Thymus (tissue), 11 donors: ENCODE measurements at regions not wholly inside any gene's neighbourhood (a gene's known extent, or its start where the extent isn't known, plus 50 kb on each side); places are given as distances from the start of the nearest gene placed in this dataset.

ENCODE experiments used
- DNase-seq, 9 donors: peaks; one replicate each; pipeline ENCODE4 v3.0.0-alpha.2; 2013; ENCODE audit warnings: low spot score in 9 of 9, low read depth in 6 of 9, missing footprints in 1 of 9
- H3K27ac ChIP-seq, 2 donors: one replicate each; pipeline ENCODE4 v1.5.1; 2013; ENCODE audit warnings: control low read depth in 1 of 2, low read depth in 1 of 2, low read length in 1 of 2, mild to moderate bottlenecking in 1 of 2, moderate library complexity in 1 of 2
- H3K27me3 ChIP-seq, 2 donors: one replicate each; pipeline ENCODE4 v1.5.1; 2013; ENCODE audit warnings: low read length in 1 of 2; ENCODE audit not compliant: control insufficient read depth in 2 of 2, insufficient read depth in 1 of 2
- H3K36me3 ChIP-seq, 2 donors: one replicate each; pipeline ENCODE4 v1.5.1; 2013; ENCODE audit warnings: low read length in 1 of 2, mild to moderate bottlenecking in 1 of 2, moderate library complexity in 1 of 2; ENCODE audit not compliant: control insufficient read depth in 2 of 2, insufficient read depth in 2 of 2
- H3K4me1 ChIP-seq, 2 donors: one replicate each; pipeline ENCODE4 v1.5.1; 2013; ENCODE audit warnings: low read length in 2 of 2; ENCODE audit not compliant: control insufficient read depth in 2 of 2, insufficient read depth in 2 of 2
- H3K4me3 ChIP-seq, 2 donors: one replicate each; pipeline ENCODE4 v1.5.1; 2013; ENCODE audit warnings: low read length in 2 of 2, control low read depth in 1 of 2, mild to moderate bottlenecking in 1 of 2
- H3K9me3 ChIP-seq, 2 donors: one replicate each; pipeline ENCODE4 v1.5.1; 2013; ENCODE audit warnings: low read length in 1 of 2, mild to moderate bottlenecking in 1 of 2; ENCODE audit not compliant: control insufficient read depth in 2 of 2, insufficient read depth in 1 of 2
- WGBS: extraction: QIAGEN DNeasy Blood & Tissue Kit; methylation state at CpG from one replicate; pipeline ENCODE4 v1.1.7; 2013; 5-methylcytosine and 5-hydroxymethylcytosine counted together
- donor health status: healthy.

DNA sequence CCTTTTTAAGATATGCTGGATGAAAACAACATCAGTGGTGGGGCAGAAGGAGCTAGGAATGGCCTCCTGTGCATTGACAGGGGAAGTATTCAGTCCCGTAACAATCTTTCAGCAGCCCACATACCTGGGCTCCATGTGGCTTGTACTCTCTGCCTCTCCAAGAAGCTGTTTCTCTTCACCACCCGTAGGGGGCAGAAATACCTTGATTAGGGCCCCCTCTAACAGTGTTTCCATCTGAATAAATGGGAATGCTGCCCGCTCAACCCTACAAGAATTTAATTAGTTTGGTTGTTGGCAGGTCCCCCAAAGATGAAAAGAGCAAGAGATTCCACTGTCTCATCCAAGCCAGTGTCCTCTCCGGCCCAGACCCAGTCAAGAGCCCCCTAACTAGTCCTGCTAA, 155.2 kb downstream of the SMIM20 start:
- H3K9me3 ChIP-seq, result no peaks in the 10 kb centered on the region
- no peaks in the 10 kb centered on the region for H3K27me3 ChIP-seq
- 63% methylated on average over 4 of the region's 4 CpGs for WGBS
- H3K4me1 ChIP-seq, result no peaks in the 10 kb centered on the region
- H3K4me3 ChIP-seq, result no peak overlapping the region
- no peak overlapping the region for H3K27ac ChIP-seq
- H3K36me3 ChIP-seq, result no peaks in the 10 kb centered on the region
- no peak for DNase-seq

DNA sequence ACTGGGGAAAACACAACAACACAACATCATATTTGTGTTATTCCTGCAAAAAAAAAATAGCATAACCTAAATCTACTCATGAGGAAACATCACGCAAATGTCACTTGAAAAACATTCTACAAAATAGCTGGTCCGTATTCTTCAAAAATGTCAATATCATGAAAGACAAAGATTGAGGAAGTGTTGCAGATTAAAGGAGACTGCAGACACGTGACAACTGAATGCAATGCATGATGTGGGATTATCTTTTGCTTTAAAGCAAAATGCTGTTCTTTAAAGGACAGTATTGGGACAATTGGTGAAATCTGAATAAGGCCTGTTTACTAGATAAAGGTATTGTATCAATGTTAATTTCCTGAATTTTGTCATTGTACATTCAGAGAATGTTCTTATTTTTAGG, 157.7 kb downstream of the SMIM20 start:
- H3K4me3 ChIP-seq, result no peak overlapping the region
- H3K36me3 ChIP-seq, result no peaks in the 10 kb centered on the region
- no peaks in the 10 kb centered on the region for H3K27me3 ChIP-seq
- H3K27ac ChIP-seq, result no peak overlapping the region
- no peaks in the 10 kb centered on the region for H3K4me1 ChIP-seq
- H3K9me3 ChIP-seq, result no peaks in the 10 kb centered on the region
- no peak for DNase-seq
- 83% methylated on average over 3 of the region's 3 CpGs for WGBS

DNA sequence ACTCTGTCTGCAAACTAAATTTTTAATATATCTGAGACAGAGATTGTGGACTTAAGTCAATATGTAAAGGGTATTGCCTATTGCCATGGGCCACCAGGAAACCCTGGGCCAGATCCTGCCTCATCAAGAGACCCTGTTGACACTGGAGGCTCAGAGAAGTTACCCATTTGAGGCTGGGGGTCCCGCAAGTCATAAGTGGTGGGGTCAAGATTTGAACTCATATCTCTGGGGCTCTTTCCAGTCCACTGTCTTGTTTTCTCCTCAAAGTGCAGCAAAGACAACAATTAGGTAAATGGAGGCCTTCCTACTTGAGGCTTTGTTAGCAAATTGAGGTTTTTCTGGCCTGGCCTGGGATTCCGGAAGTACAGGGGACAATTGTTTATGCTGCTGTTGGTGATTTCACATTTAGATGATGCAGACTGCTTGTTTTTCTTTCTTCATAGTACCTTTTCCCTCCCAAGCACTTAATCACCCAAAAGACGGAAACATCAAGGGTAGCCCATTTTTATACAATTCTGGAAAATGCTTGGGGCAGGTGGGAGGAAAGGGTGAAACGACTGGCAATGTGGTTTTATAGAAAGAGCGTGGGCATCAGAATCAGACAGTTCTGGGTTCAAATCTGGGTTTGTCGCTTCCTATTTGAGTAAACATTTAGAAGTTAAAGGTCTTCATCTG, 160.0 kb downstream of the SMIM20 start:
- H3K27me3 ChIP-seq, result peaks cover 0 to 2% of the 10 kb centered on the region in 2 donors
- DNase-seq, result no peak
- WGBS, result 96% methylated on average over 6 of the region's 6 CpGs
- peaks cover 0 to 1% of the 10 kb centered on the region in 2 donors for H3K9me3 ChIP-seq
- no peaks in the 10 kb centered on the region for H3K36me3 ChIP-seq
- H3K27ac ChIP-seq, result peak overlapping the region in 1 of 2 donors; percentile 37
- H3K4me3 ChIP-seq, result no peak overlapping the region
- no peaks in the 10 kb centered on the region for H3K4me1 ChIP-seq

DNA sequence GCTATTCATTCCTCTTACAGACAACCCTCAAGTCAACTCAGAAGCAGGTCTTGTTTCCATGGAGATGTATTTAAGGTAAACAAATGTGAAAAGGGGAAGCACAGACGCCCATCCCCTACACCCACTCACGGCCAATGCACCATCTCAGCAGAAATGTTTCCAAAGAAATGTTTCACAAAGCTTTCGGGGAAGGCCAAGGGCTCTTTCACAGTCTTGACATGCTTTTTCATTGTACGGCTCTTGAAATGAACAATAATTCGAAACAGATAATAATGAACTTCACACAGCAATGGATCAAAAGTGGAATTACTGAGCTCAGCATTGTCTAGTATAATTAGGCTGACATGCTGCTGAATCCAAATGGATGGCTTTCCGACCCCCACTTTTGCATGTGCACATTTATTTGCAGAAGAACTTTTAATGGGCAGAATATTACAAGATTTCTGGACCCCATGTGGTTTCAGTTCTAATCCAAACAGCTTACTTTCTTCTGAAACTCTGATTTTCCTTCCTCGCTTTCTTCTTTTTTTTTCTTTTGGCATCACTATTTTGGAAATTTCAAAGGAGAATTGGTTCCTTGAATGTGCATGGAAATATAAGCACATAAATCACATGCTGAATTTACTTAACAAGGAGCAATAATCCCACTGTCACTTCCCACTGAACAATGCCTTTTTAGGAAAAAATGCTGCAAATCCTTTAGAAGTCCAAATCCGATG, 160.9 kb downstream of the SMIM20 start:
- peaks cover 0 to 2% of the 10 kb centered on the region in 2 donors for H3K27me3 ChIP-seq
- peaks cover 0 to 1% of the 10 kb centered on the region in 2 donors for H3K9me3 ChIP-seq
- H3K4me3 ChIP-seq, result no peak overlapping the region
- H3K27ac ChIP-seq, result peak overlapping the region in 1 of 2 donors; percentile 7
- H3K36me3 ChIP-seq, result no peaks in the 10 kb centered on the region
- WGBS, result 61% methylated on average over 8 of the region's 8 CpGs
- DNase-seq, result peak in 2 of 9 donors; percentile 8 to 33
- no peaks in the 10 kb centered on the region for H3K4me1 ChIP-seq

DNA sequence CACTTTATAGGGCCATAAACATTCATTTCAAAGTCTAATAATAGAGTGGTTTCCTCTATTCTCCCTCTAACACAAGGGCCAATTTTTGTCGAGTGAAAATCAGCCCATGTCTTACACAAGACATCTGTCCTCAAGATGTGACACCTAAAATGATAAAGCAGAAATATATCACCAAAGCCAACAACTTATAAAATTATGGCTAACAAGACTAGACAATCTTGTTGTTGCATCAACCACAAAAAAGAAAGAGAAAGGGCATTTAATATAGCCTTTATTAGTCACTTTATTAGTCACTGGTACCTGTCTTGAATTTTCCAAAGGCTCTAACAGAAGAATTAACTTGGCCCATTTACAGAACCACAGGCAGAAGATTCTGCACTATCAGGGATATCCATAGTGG, 161.6 kb downstream of the SMIM20 start:
- no peak for DNase-seq
- no peak overlapping the region for H3K27ac ChIP-seq
- H3K9me3 ChIP-seq, result peaks cover 0 to 1% of the 10 kb centered on the region in 2 donors
- H3K4me1 ChIP-seq, result no peaks in the 10 kb centered on the region
- H3K27me3 ChIP-seq, result peaks cover 0 to 2% of the 10 kb centered on the region in 2 donors
- no peaks in the 10 kb centered on the region for H3K36me3 ChIP-seq
- no peak overlapping the region for H3K4me3 ChIP-seq
- 70% methylated on average over 1 of the region's 1 CpG for WGBS

DNA sequence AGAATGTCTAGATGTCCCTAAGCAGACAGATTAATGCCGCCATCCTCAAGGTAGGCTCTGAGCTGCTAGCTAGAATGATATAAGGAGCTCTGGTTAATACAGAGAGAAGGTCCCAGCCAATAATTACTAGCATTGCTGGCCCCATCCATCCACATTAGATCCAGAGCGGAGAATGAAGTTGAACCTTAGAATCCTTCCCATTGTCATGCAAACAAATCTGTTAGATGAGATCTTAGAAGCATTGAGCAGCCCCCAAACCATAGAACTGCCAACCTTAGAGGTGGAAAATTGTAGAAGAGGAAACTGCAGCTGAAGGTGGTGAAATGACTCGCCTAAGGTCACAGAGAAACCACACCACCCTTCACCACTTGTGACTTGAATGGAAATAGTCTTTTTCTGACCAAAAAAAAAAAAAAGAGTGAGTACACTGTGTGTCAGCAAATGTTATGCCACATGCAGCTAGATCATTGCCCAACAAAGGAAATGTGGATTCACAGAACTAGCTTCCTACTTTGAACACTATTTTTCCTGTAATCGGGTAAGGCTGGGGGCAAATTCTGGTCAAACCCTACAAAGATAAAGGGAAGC, 162.1 kb downstream of the SMIM20 start:
- Histone ChIP-seq H3K27ac (peak overlapping the region in 1 of 2 donors; percentile 37), H3K9me3 (peaks cover 0 to 1% of the 10 kb centered on the region in 2 donors), H3K4me1 (no peaks in the 10 kb centered on the region), H3K4me3 (no peak overlapping the region), H3K36me3 (no peaks in the 10 kb centered on the region), H3K27me3 (peaks cover 0 to 4% of the 10 kb centered on the region in 2 donors)
- WGBS, result 76% methylated on average over 4 of the region's 4 CpGs
- peak in 1 of 9 donors; percentile 29 for DNase-seq

DNA sequence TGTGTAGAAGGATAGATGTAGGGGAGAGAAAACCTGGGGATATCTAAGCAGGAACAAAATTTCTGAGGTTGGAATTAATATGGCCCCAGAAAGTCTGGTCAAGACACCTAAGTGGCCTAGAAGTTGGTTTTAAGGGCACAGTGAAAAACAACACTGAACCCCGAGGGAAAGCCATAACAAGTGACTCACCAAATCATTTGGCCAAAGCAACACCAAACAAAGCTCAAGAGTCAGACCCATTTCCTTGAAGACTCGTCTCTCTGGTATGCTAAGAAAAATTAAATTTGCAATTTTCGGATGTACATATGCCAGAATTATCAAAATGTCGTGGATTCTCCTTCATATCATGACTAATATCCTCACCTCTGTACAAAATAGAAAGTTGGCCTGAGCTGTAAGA, 162.9 kb downstream of the SMIM20 start:
- Histone ChIP-seq H3K4me1 (no peaks in the 10 kb centered on the region), H3K9me3 (peaks cover 0 to 1% of the 10 kb centered on the region in 2 donors), H3K4me3 (no peak overlapping the region), H3K27ac (no peak overlapping the region), H3K36me3 (no peaks in the 10 kb centered on the region), H3K27me3 (peaks cover 0 to 6% of the 10 kb centered on the region in 2 donors)
- WGBS, result 96% methylated on average over 4 of the region's 4 CpGs
- no peak for DNase-seq

DNA sequence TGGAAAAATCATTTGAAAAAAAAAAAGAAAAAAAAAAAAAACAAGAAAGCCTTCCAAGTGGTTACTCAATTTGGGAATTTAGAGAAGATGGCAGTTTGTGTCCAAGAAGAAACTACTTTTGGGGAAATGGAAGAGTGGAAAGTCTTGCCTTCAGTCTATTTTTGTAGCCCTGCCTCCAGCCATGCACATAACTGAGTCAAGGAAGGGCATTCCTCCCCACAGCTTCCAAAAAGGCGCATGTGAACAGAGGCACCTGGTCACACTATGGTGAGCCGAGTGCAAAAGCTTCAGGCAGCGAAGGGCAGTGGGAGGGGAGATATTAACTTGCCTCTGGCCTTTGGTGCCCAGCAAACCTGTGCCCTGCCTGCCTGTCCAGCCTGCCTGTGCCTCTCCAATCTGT, 163.7 kb downstream of the SMIM20 start:
- Histone ChIP-seq H3K4me3 (no peak overlapping the region), H3K27me3 (peaks cover 0 to 6% of the 10 kb centered on the region in 2 donors), H3K36me3 (no peaks in the 10 kb centered on the region), H3K27ac (no peak overlapping the region), H3K4me1 (no peaks in the 10 kb centered on the region), H3K9me3 (peaks cover 0 to 1% of the 10 kb centered on the region in 2 donors)
- WGBS, result 94% methylated on average over 3 of the region's 3 CpGs
- no peak for DNase-seq
